ENCODE measurements at regions not wholly inside any gene's neighbourhood (a gene's known extent, or its start where the extent isn't known, plus 50 kb on each side); places are given as distances from the start of the nearest gene placed in this dataset.
A peak's percentile ranks its signal among the peaks of the same experiment; 100 is the strongest.

- H3K9ac ChIP-seq (ENCODE audit: low read depth in 1 of 3, low read length in 3 of 3), result no peak overlapping the region
- no peak overlapping the region for H3K27ac ChIP-seq (ENCODE audit: low read depth, low read length)
- peaks cover 0 to 5% (median 4%) of the 10 kb centered on the region in 3 donors for H3K4me1 ChIP-seq (ENCODE audit: control insufficient read depth in 3 of 3, insufficient read depth in 3 of 3, low read length in 3 of 3)
- H3K9me3 ChIP-seq (ENCODE audit: control insufficient read depth in 3 of 3, low read length in 3 of 3), result no peaks in the 10 kb centered on the region
- no peaks in the 10 kb centered on the region for H3K27me3 ChIP-seq (ENCODE audit: control insufficient read depth in 3 of 3, insufficient read depth in 3 of 3, low read length in 3 of 3)
- no peaks in the 10 kb centered on the region for H3K36me3 ChIP-seq (ENCODE audit: control insufficient read depth in 3 of 3, insufficient read depth in 3 of 3, low read length in 3 of 3)
- H3K4me3 ChIP-seq (ENCODE audit: low read length in 3 of 3), result no peak overlapping the region
These were observed 58.3 kb upstream of the LYST start for GRCh38 chr1:235925016-235925415.

DNA sequence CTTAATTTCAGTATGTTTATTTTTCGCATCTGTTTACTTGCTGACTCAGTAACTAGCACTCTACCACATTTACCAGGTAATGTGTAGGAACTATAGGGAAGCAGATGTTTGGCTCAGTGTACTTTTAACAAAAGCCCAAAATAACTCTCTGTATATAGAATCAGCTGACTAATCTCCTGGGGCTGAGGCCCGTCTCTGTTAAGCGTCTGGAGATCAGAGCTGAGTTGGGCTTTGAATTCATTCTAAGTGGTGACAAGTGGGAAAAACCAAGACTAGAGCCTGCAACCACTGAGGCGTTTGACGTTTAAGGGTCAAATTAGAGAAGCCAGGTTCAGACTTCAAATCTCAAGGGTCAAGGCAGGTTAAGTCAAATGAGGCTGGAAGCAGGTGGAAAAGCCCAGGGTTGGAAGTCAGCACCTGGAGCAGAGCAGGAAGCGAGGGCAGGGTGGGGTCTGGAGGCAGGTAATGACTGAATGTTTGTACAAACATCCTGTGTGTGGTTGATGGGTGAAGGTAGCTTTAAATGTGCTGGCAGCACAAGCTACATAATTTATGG, 56.8 kb upstream of the LYST start:
- H3K36me3 ChIP-seq (ENCODE audit: control insufficient read depth in 3 of 3, insufficient read depth in 3 of 3, low read length in 3 of 3), result no peaks in the 10 kb centered on the region
- no peak overlapping the region for H3K27ac ChIP-seq (ENCODE audit: low read depth, low read length)
- no peak overlapping the region for H3K9ac ChIP-seq (ENCODE audit: low read depth in 1 of 3, low read length in 3 of 3)
- H3K4me1 ChIP-seq (ENCODE audit: control insufficient read depth in 3 of 3, insufficient read depth in 3 of 3, low read length in 3 of 3), result peaks cover 0 to 5% (median 4%) of the 10 kb centered on the region in 3 donors
- no peaks in the 10 kb centered on the region for H3K27me3 ChIP-seq (ENCODE audit: control insufficient read depth in 3 of 3, insufficient read depth in 3 of 3, low read length in 3 of 3)
- H3K4me3 ChIP-seq (ENCODE audit: low read length in 3 of 3), result no peak overlapping the region
- no peaks in the 10 kb centered on the region for H3K9me3 ChIP-seq (ENCODE audit: control insufficient read depth in 3 of 3, low read length in 3 of 3)

- Histone ChIP-seq H3K27ac (ENCODE audit: low read depth, low read length) (no peak overlapping the region), H3K9ac (ENCODE audit: low read depth in 1 of 3, low read length in 3 of 3) (no peak overlapping the region), H3K36me3 (ENCODE audit: control insufficient read depth in 3 of 3, insufficient read depth in 3 of 3, low read length in 3 of 3) (no peaks in the 10 kb centered on the region), H3K27me3 (ENCODE audit: control insufficient read depth in 3 of 3, insufficient read depth in 3 of 3, low read length in 3 of 3) (no peaks in the 10 kb centered on the region), H3K4me1 (ENCODE audit: control insufficient read depth in 3 of 3, insufficient read depth in 3 of 3, low read length in 3 of 3) (peaks cover 4 to 19% (median 9%) of the 10 kb centered on the region in 3 donors), H3K4me3 (ENCODE audit: low read length in 3 of 3) (no peak overlapping the region), H3K9me3 (ENCODE audit: control insufficient read depth in 3 of 3, low read length in 3 of 3) (no peaks in the 10 kb centered on the region)
These were observed 54.1 kb upstream of the LYST start for GRCh38 chr1:235920596-235921375.

GRCh38 chr1:235919833-235920441, 53.2 kb upstream of the LYST start:
- Histone ChIP-seq H3K9ac (ENCODE audit: low read depth in 1 of 3, low read length in 3 of 3) (no peak overlapping the region), H3K4me1 (ENCODE audit: control insufficient read depth in 3 of 3, insufficient read depth in 3 of 3, low read length in 3 of 3) (peaks cover 4 to 19% (median 9%) of the 10 kb centered on the region in 3 donors)

DNA sequence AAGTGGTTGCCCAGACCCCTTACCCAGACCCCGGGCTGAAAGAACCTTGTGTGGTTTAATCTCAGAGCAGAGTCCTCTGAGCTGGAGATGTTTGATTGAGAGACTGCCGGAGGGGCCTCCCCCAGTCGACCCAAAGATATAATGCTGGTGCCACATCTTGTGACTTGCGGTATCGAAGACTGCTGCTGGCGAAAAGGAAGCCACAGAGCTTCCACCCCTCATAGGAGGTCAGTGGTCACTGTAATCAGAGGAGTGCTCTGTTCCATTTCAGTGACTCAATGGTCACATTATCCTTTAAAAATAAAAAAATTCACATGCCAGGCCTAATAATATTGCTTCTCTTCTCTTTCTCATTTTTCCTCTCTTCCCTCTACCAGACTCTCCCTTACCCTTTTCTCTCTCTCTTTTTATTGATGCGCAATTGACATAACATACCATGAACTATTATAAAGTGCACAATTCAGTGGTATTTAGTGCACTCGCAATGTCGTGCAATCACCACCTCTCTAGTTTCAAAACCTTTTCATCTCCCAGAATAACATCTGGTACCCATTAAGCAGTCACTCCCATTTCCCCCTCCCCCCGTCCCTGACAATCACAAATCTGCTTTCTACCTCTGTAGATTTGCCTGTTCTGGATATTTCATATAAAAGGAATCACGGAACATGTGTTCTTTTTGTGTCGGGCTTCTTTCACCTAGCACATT, 52.6 kb upstream of the LYST start:
- Histone ChIP-seq H3K4me1 (ENCODE audit: control insufficient read depth in 3 of 3, insufficient read depth in 3 of 3, low read length in 3 of 3) (peaks cover 4 to 19% (median 9%) of the 10 kb centered on the region in 3 donors), H3K27ac (ENCODE audit: low read depth, low read length) (no peak overlapping the region)

More at GRCh38 chr1:235919833-235920441, 53.2 kb upstream of the LYST start:
- no peak overlapping the region for H3K4me3 ChIP-seq (ENCODE audit: low read length in 3 of 3)
- H3K27me3 ChIP-seq (ENCODE audit: control insufficient read depth in 3 of 3, insufficient read depth in 3 of 3, low read length in 3 of 3), result no peaks in the 10 kb centered on the region
- no peaks in the 10 kb centered on the region for H3K9me3 ChIP-seq (ENCODE audit: control insufficient read depth in 3 of 3, low read length in 3 of 3)
- H3K27ac ChIP-seq (ENCODE audit: low read depth, low read length), result no peak overlapping the region
- no peaks in the 10 kb centered on the region for H3K36me3 ChIP-seq (ENCODE audit: control insufficient read depth in 3 of 3, insufficient read depth in 3 of 3, low read length in 3 of 3)

DNA sequence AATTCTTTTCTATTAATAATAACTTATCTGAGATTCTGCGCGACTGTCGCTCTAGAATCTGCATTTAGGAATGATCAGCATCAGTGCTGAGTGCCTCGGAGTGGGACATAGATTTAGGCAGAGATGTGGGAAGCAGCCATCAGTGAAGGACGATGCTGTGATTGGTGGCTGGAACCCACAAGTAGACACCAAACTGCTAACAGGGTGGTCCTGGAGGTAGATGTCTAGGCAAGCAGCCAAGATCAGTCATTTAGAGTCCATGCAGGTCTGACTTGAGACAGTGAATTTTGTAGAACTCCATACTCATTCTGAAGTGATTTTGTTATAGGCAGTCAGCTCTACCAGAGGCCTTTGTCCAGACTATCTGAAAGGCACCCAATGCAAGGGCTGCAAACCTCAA, 51.8 kb upstream of the LYST start:
- Histone ChIP-seq H3K4me3 (ENCODE audit: low read length in 3 of 3) (no peak overlapping the region), H3K9me3 (ENCODE audit: control insufficient read depth in 3 of 3, low read length in 3 of 3) (no peaks in the 10 kb centered on the region), H3K27ac (ENCODE audit: low read depth, low read length) (no peak overlapping the region), H3K4me1 (ENCODE audit: control insufficient read depth in 3 of 3, insufficient read depth in 3 of 3, low read length in 3 of 3) (peaks cover 4 to 19% (median 9%) of the 10 kb centered on the region in 3 donors), H3K27me3 (ENCODE audit: control insufficient read depth in 3 of 3, insufficient read depth in 3 of 3, low read length in 3 of 3) (no peaks in the 10 kb centered on the region), H3K36me3 (ENCODE audit: control insufficient read depth in 3 of 3, insufficient read depth in 3 of 3, low read length in 3 of 3) (no peaks in the 10 kb centered on the region), H3K9ac (ENCODE audit: low read depth in 1 of 3, low read length in 3 of 3) (no peak overlapping the region)

More for the DNA sequence above, 52.6 kb upstream of the LYST start:
- Histone ChIP-seq H3K9ac (ENCODE audit: low read depth in 1 of 3, low read length in 3 of 3) (no peak overlapping the region), H3K36me3 (ENCODE audit: control insufficient read depth in 3 of 3, insufficient read depth in 3 of 3, low read length in 3 of 3) (no peaks in the 10 kb centered on the region), H3K4me3 (ENCODE audit: low read length in 3 of 3) (no peak overlapping the region), H3K9me3 (ENCODE audit: control insufficient read depth in 3 of 3, low read length in 3 of 3) (no peaks in the 10 kb centered on the region), H3K27me3 (ENCODE audit: control insufficient read depth in 3 of 3, insufficient read depth in 3 of 3, low read length in 3 of 3) (no peaks in the 10 kb centered on the region)

GRCh38 chr1:235918032-235918431, 51.3 kb upstream of the LYST start:
- H3K4me3 ChIP-seq (ENCODE audit: low read length in 3 of 3), result no peak overlapping the region
- H3K4me1 ChIP-seq (ENCODE audit: control insufficient read depth in 3 of 3, insufficient read depth in 3 of 3, low read length in 3 of 3), result peaks cover 4 to 19% (median 9%) of the 10 kb centered on the region in 3 donors
- H3K36me3 ChIP-seq (ENCODE audit: control insufficient read depth in 3 of 3, insufficient read depth in 3 of 3, low read length in 3 of 3), result no peaks in the 10 kb centered on the region
- H3K9me3 ChIP-seq (ENCODE audit: control insufficient read depth in 3 of 3, low read length in 3 of 3), result no peaks in the 10 kb centered on the region
- H3K27ac ChIP-seq (ENCODE audit: low read depth, low read length), result no peak overlapping the region
- no peaks in the 10 kb centered on the region for H3K27me3 ChIP-seq (ENCODE audit: control insufficient read depth in 3 of 3, insufficient read depth in 3 of 3, low read length in 3 of 3)
- no peak overlapping the region for H3K9ac ChIP-seq (ENCODE audit: low read depth in 1 of 3, low read length in 3 of 3)

- Histone ChIP-seq H3K4me1 (ENCODE audit: control insufficient read depth in 3 of 3, insufficient read depth in 3 of 3, low read length in 3 of 3) (peaks cover 4 to 19% (median 9%) of the 10 kb centered on the region in 3 donors), H3K9ac (ENCODE audit: low read depth in 1 of 3, low read length in 3 of 3) (peak overlapping the region in 1 of 3 donors; percentile 40), H3K9me3 (ENCODE audit: control insufficient read depth in 3 of 3, low read length in 3 of 3) (no peaks in the 10 kb centered on the region), H3K36me3 (ENCODE audit: control insufficient read depth in 3 of 3, insufficient read depth in 3 of 3, low read length in 3 of 3) (no peaks in the 10 kb centered on the region), H3K27ac (ENCODE audit: low read depth, low read length) (peak overlapping the region; percentile 23), H3K4me3 (ENCODE audit: low read length in 3 of 3) (no peak overlapping the region), H3K27me3 (ENCODE audit: control insufficient read depth in 3 of 3, insufficient read depth in 3 of 3, low read length in 3 of 3) (no peaks in the 10 kb centered on the region)
These were observed 50.6 kb upstream of the LYST start for GRCh38 chr1:235917267-235917811.
